Lower lobe of right lung (tissue), 2 donors: ENCODE measurements at regions not wholly inside any gene's neighbourhood (a gene's known extent, or its start where the extent isn't known, plus 50 kb on each side); places are given as distances from the start of the nearest gene placed in this dataset.
"Not testable (repeated sequence)": the region's sequence is repeated elsewhere in the genome, so short reads cannot be mapped to it uniquely, and the experiment has no call there.

Experiments
- ATAC-seq, 2 donors: fragments of 200-7000 bp; cut with Tn5 transposase; one replicate each; pipeline ENCODE4 v1.9.1; 2020 to 2022; ENCODE audit warnings: mild to moderate bottlenecking in 2 of 2, moderate library complexity in 2 of 2
- DNase-seq: peaks from one replicate; pipeline ENCODE4 v3.0.0-alpha.2; 2020
- H3K27ac ChIP-seq: fragments of 200-600 bp; one replicate; pipeline ENCODE4 v1.8.0; 2022
- H3K27me3 ChIP-seq: fragments of 200-600 bp; one replicate; pipeline ENCODE4 v1.8.0; 2022; ENCODE audit warnings: low read depth
- H3K36me3 ChIP-seq: fragments of 200-600 bp; one replicate; pipeline ENCODE4 v1.8.0; 2022; ENCODE audit warnings: mild to moderate bottlenecking
- H3K4me1 ChIP-seq: fragments of 200-600 bp; one replicate; pipeline ENCODE4 v1.8.0; 2022
- H3K4me3 ChIP-seq: fragments of 200-600 bp; one replicate; pipeline ENCODE4 v1.8.0; 2022; ENCODE audit warnings: mild to moderate bottlenecking
- H3K9me3 ChIP-seq: fragments of 200-600 bp; one replicate; pipeline ENCODE4 v1.8.0; 2022
- CTCF ChIP-seq: fragments of 200-600 bp; IDR thresholded peaks from one replicate; pipeline ENCODE4 v1.8.0; 2022; ENCODE audit warnings: antibody characterized with exemption, mild to moderate bottlenecking
- intact Hi-C: fragments of 100-400 bp; cut with DNase I; formaldehyde crosslinking; loops from one replicate; pipeline ENCODE4 v1.11.0; 2022
- donor health status: DM: no; HTN: yes; CAD: no; lungs with severe emphysema.

GRCh38 chr6:26720663-26721218 is 61.2 kb upstream of the ZNF322 start:
- ATAC-seq, H3K36me3 ChIP-seq, H3K27ac ChIP-seq, H3K4me1 ChIP-seq, H3K9me3 ChIP-seq, H3K4me3 ChIP-seq, DNase-seq, H3K27me3 ChIP-seq, intact Hi-C loops: not testable (repeated sequence)

GRCh38 chr6:26730019-26730766 is 70.6 kb upstream of the ZNF322 start:
- DNase-seq, H3K4me1 ChIP-seq, H3K4me3 ChIP-seq, H3K27me3 ChIP-seq, H3K27ac ChIP-seq, ATAC-seq, intact Hi-C loops, H3K36me3 ChIP-seq, H3K9me3 ChIP-seq: not testable (repeated sequence)

GRCh38 chr6:26734776-26735472 is 75.4 kb upstream of the ZNF322 start:
- ATAC-seq, H3K27ac ChIP-seq, H3K27me3 ChIP-seq, DNase-seq, H3K4me3 ChIP-seq, H3K36me3 ChIP-seq, intact Hi-C loops, H3K9me3 ChIP-seq, H3K4me1 ChIP-seq: not testable (repeated sequence)

GRCh38 chr6:26739811-26740210 is 80.3 kb upstream of the ZNF322 start:
- H3K27ac ChIP-seq, result no peak overlapping the region
- no peaks in the 10 kb centered on the region for H3K36me3 ChIP-seq
- DNase-seq, result no peak
- peaks cover 27% of the 10 kb centered on the region for H3K27me3 ChIP-seq
- H3K4me3 ChIP-seq, result no peak overlapping the region
- intact Hi-C loops, result no loop called here
- no peaks in the 10 kb centered on the region for H3K4me1 ChIP-seq
- H3K9me3 ChIP-seq, result no peaks in the 10 kb centered on the region
- no peak for TF ChIP-seq CTCF
- ATAC-seq, result no peak

- Histone ChIP-seq H3K27ac (no peak overlapping the region), H3K4me3 (no peak overlapping the region), H3K36me3 (no peaks in the 10 kb centered on the region), H3K9me3 (no peaks in the 10 kb centered on the region), H3K4me1 (no peaks in the 10 kb centered on the region), H3K27me3 (peaks cover 41% of the 10 kb centered on the region)
- intact Hi-C loops, result no loop called here
- DNase-seq, result no peak
- TF ChIP-seq CTCF, result no peak
- no peak for ATAC-seq
Observed at GRCh38 chr6:26743157-26743821, 83.7 kb upstream of the ZNF322 start.

- no peak for TF ChIP-seq CTCF
- Histone ChIP-seq H3K27ac (no peak overlapping the region), H3K9me3 (no peaks in the 10 kb centered on the region), H3K27me3 (peaks cover 41% of the 10 kb centered on the region), H3K36me3 (no peaks in the 10 kb centered on the region), H3K4me3 (no peak overlapping the region), H3K4me1 (no peaks in the 10 kb centered on the region)
- ATAC-seq (no peak), DNase-seq (no peak)
- intact Hi-C loops, result no loop called here
Observed at GRCh38 chr6:26743941-26744699, 84.6 kb upstream of the ZNF322 start.

- intact Hi-C loops, result not testable (repeated sequence)
- H3K27me3 ChIP-seq, result peaks cover 42% of the 10 kb centered on the region
Observed at GRCh38 chr6:26744837-26745282, 85.3 kb upstream of the ZNF322 start.

GRCh38 chr6:26745964-26746363 is 86.4 kb upstream of the ZNF322 start:
- intact Hi-C loops, ATAC-seq, H3K36me3 ChIP-seq, H3K9me3 ChIP-seq, H3K4me3 ChIP-seq, H3K4me1 ChIP-seq, DNase-seq, H3K27ac ChIP-seq: not testable (repeated sequence)
- peaks cover 45% of the 10 kb centered on the region for H3K27me3 ChIP-seq

More at GRCh38 chr6:26744837-26745282, 85.3 kb upstream of the ZNF322 start:
- not testable (repeated sequence) for ATAC-seq, H3K4me1 ChIP-seq, H3K9me3 ChIP-seq, H3K4me3 ChIP-seq, H3K36me3 ChIP-seq, DNase-seq, H3K27ac ChIP-seq

GRCh38 chr6:26749126-26749758 is 89.7 kb upstream of the ZNF322 start:
- H3K4me3 ChIP-seq, H3K9me3 ChIP-seq, ATAC-seq, H3K4me1 ChIP-seq, DNase-seq, intact Hi-C loops, H3K27ac ChIP-seq, H3K36me3 ChIP-seq: not testable (repeated sequence)
- peaks cover 29% of the 10 kb centered on the region for H3K27me3 ChIP-seq
